ENCODE measurements at regions not wholly inside any gene's neighbourhood (a gene's known extent, or its start where the extent isn't known, plus 50 kb on each side); places are given as distances from the start of the nearest gene placed in this dataset.

- no peak for TF ChIP-seq ZNF362 (tag by site-specific recombination; IDR thresholded peaks at IDR 0.05)
- TF ChIP-seq SCRT2 (tag by site-specific recombination; IDR thresholded peaks at IDR 0.05) = no peak
- TF ChIP-seq ZNF610 (tag by site-specific recombination; IDR thresholded peaks at IDR 0.05; ENCODE audit: borderline replicate concordance) = no peak
- TF ChIP-seq ZSCAN16 (tag by site-specific recombination; IDR thresholded peaks at IDR 0.05) = no peak
- no peak for TF ChIP-seq ZNF791 (tag by site-specific recombination; IDR thresholded peaks at IDR 0.05)
- TF ChIP-seq ZNF280C (tag by site-specific recombination; IDR thresholded peaks at IDR 0.05) = no peak
- no peak for TF ChIP-seq AEBP2 (tag by site-specific recombination; IDR thresholded peaks at IDR 0.05; ENCODE audit: borderline replicate concordance)
- no peak for TF ChIP-seq ZNF157 (tag by site-specific recombination; IDR thresholded peaks at IDR 0.05)
These were observed 819.2 kb upstream of the EEF2KMT start (continued) for GRCh38 chr16:5916711-5917191.

GRCh38 chr16:5911241-5911640 is 813.6 kb upstream of the EEF2KMT start:
- Histone ChIP-seq H3K27ac (ENCODE audit: extremely low read depth, low read depth, low read length) (no peak overlapping the region), H3K36me3 (ENCODE audit: control insufficient read depth in 2 of 2, insufficient read depth in 1 of 2, low read length in 2 of 2) (no peaks in the 10 kb centered on the region), H3K4me3 (ENCODE audit: low read depth, low read length) (no peak overlapping the region), H3K9me3 (ENCODE audit: control insufficient read depth, insufficient read depth, low read depth, low read length) (no peaks in the 10 kb centered on the region), H3K4me1 (ENCODE audit: control insufficient read depth, insufficient read depth, low read length) (no peaks in the 10 kb centered on the region)
- ChIA-PET POLR2A (no interaction called here), CTCF (no interaction called here)
- no peak for TF ChIP-seq ZBTB6 (tag by site-specific recombination; IDR thresholded peaks at IDR 0.05)
- TF ChIP-seq, protein P1, sequence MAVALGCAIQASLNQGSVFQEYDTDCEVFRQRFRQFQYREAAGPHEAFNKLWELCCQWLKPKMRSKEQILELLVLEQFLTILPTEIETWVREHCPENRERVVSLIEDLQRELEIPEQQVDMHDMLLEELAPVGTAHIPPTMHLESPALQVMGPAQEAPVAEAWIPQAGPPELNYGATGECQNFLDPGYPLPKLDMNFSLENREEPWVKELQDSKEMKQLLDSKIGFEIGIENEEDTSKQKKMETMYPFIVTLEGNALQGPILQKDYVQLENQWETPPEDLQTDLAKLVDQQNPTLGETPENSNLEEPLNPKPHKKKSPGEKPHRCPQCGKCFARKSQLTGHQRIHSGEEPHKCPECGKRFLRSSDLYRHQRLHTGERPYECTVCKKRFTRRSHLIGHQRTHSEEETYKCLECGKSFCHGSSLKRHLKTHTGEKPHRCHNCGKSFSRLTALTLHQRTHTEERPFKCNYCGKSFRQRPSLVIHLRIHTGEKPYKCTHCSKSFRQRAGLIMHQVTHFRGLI (tag by site-specific recombination; IDR thresholded peaks at IDR 0.05) = no peak
- TF ChIP-seq AEBP2 (tag by site-specific recombination; IDR thresholded peaks at IDR 0.05; ENCODE audit: borderline replicate concordance) = no peak
- TF ChIP-seq ZNF133 (tag by site-specific recombination; IDR thresholded peaks at IDR 0.05) = no peak
- TF ChIP-seq SCRT1 (tag by site-specific recombination; IDR thresholded peaks at IDR 0.05; ENCODE audit: borderline replicate concordance) = no peak
- no peak for TF ChIP-seq ZBTB26 (tag by site-specific recombination; optimal IDR thresholded peaks at IDR 0.05)
- TF ChIP-seq ZNF473 (tag by site-specific recombination; IDR thresholded peaks at IDR 0.05) = no peak
- TF ChIP-seq, protein P2, sequence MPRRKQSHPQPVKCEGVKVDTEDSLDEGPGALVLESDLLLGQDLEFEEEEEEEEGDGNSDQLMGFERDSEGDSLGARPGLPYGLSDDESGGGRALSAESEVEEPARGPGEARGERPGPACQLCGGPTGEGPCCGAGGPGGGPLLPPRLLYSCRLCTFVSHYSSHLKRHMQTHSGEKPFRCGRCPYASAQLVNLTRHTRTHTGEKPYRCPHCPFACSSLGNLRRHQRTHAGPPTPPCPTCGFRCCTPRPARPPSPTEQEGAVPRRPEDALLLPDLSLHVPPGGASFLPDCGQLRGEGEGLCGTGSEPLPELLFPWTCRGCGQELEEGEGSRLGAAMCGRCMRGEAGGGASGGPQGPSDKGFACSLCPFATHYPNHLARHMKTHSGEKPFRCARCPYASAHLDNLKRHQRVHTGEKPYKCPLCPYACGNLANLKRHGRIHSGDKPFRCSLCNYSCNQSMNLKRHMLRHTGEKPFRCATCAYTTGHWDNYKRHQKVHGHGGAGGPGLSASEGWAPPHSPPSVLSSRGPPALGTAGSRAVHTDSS (tag by site-specific recombination; IDR thresholded peaks at IDR 0.05) = no peak
- no peak for TF ChIP-seq ZNF114 (tag by site-specific recombination; IDR thresholded peaks at IDR 0.05)
- TF ChIP-seq ZNF776 (tag by site-specific recombination; IDR thresholded peaks at IDR 0.05; ENCODE audit: borderline replicate concordance) = no peak
- TF ChIP-seq ZNF19 (tag by site-specific recombination; IDR thresholded peaks at IDR 0.05; ENCODE audit: low read depth) = no peak
- no peak for TF ChIP-seq ZNF174 (tag by site-specific recombination; IDR thresholded peaks at IDR 0.05)
- TF ChIP-seq GLI4 (tag by site-specific recombination; IDR thresholded peaks at IDR 0.05) = no peak
- TF ChIP-seq, protein P3, sequence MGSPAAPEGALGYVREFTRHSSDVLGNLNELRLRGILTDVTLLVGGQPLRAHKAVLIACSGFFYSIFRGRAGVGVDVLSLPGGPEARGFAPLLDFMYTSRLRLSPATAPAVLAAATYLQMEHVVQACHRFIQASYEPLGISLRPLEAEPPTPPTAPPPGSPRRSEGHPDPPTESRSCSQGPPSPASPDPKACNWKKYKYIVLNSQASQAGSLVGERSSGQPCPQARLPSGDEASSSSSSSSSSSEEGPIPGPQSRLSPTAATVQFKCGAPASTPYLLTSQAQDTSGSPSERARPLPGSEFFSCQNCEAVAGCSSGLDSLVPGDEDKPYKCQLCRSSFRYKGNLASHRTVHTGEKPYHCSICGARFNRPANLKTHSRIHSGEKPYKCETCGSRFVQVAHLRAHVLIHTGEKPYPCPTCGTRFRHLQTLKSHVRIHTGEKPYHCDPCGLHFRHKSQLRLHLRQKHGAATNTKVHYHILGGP (tag by site-specific recombination; IDR thresholded peaks at IDR 0.05) = no peak

All from HEK293 (cell line).